ENCODE measurements at regions not wholly inside any gene's neighbourhood (a gene's known extent, or its start where the extent isn't known, plus 50 kb on each side); places are given as distances from the start of the nearest gene placed in this dataset.
A peak's percentile ranks its signal among the peaks of the same experiment; 100 is the strongest.

GRCh38 chr10:90480466-90480865, 377.4 kb downstream of the HTR7 start:
- Mint-ChIP-seq H3K36me3 (ENCODE audit: insufficient read depth) (no peaks in the 10 kb centered on the region), H3K27me3 (no peaks in the 10 kb centered on the region), H3K9me3 (ENCODE audit: low read depth) (no peaks in the 10 kb centered on the region), H3K27ac (no peak overlapping the region), H3K4me1 (ENCODE audit: low read depth) (no peaks in the 10 kb centered on the region), H3K4me3 (ENCODE audit: low read depth) (no peak overlapping the region)
- DNase-seq (ENCODE audit: low spot score, unreplicated experiment) = no peak
- no peak for TF ChIP-seq CTCF (IDR thresholded peaks at IDR 0.05; ENCODE audit: unreplicated experiment)

GRCh38 chr10:90481326-90481923, 376.4 kb downstream of the HTR7 start:
- Mint-ChIP-seq H3K27me3 (no peaks in the 10 kb centered on the region), H3K4me3 (ENCODE audit: low read depth) (no peak overlapping the region), H3K36me3 (ENCODE audit: insufficient read depth) (no peaks in the 10 kb centered on the region), H3K9me3 (ENCODE audit: low read depth) (no peaks in the 10 kb centered on the region), H3K27ac (no peak overlapping the region), H3K4me1 (ENCODE audit: low read depth) (no peaks in the 10 kb centered on the region)
- DNase-seq (ENCODE audit: low spot score, unreplicated experiment) = no peak
- TF ChIP-seq CTCF (IDR thresholded peaks at IDR 0.05; ENCODE audit: unreplicated experiment) = no peak

GRCh38 chr10:90484518-90484917, 373.3 kb downstream of the HTR7 start:
- Mint-ChIP-seq H3K27ac (no peak overlapping the region), H3K36me3 (ENCODE audit: insufficient read depth) (no peaks in the 10 kb centered on the region), H3K9me3 (ENCODE audit: low read depth) (no peaks in the 10 kb centered on the region), H3K27me3 (no peaks in the 10 kb centered on the region), H3K4me3 (ENCODE audit: low read depth) (no peak overlapping the region), H3K4me1 (ENCODE audit: low read depth) (no peaks in the 10 kb centered on the region)
- DNase-seq (ENCODE audit: low spot score, unreplicated experiment) = no peak
- no peak for TF ChIP-seq CTCF (IDR thresholded peaks at IDR 0.05; ENCODE audit: unreplicated experiment)

- Mint-ChIP-seq H3K9me3 (ENCODE audit: low read depth) (peaks cover 31% of the 10 kb centered on the region), H3K4me1 (ENCODE audit: low read depth) (no peaks in the 10 kb centered on the region), H3K4me3 (ENCODE audit: low read depth) (no peak overlapping the region)
Measured at GRCh38 chr10:90494183-90494582, 363.7 kb downstream of the HTR7 start.

GRCh38 chr10:90504172-90504571, 353.7 kb downstream of the HTR7 start:
- H3K9me3 Mint-ChIP-seq (ENCODE audit: low read depth) = peaks cover 3% of the 10 kb centered on the region
- no peaks in the 10 kb centered on the region for H3K4me1 Mint-ChIP-seq (ENCODE audit: low read depth)

More at GRCh38 chr10:90494183-90494582, 363.7 kb downstream of the HTR7 start:
- DNase-seq (ENCODE audit: low spot score, unreplicated experiment) = no peak
- Mint-ChIP-seq H3K36me3 (ENCODE audit: insufficient read depth) (no peaks in the 10 kb centered on the region), H3K27ac (no peak overlapping the region), H3K27me3 (no peaks in the 10 kb centered on the region)
- TF ChIP-seq CTCF (IDR thresholded peaks at IDR 0.05; ENCODE audit: unreplicated experiment) = no peak

More at GRCh38 chr10:90504172-90504571, 353.7 kb downstream of the HTR7 start:
- DNase-seq (ENCODE audit: low spot score, unreplicated experiment) = no peak
- no peaks in the 10 kb centered on the region for H3K36me3 Mint-ChIP-seq (ENCODE audit: insufficient read depth)
- no peak overlapping the region for H3K4me3 Mint-ChIP-seq (ENCODE audit: low read depth)
- peak; percentile 16 for TF ChIP-seq CTCF (IDR thresholded peaks at IDR 0.05; ENCODE audit: unreplicated experiment)
- no peak overlapping the region for H3K27ac Mint-ChIP-seq
- no peaks in the 10 kb centered on the region for H3K27me3 Mint-ChIP-seq
